ENCODE measurements at regions not wholly inside any gene's neighbourhood (a gene's known extent, or its start where the extent isn't known, plus 50 kb on each side); places are given as distances from the start of the nearest gene placed in this dataset.

DNA sequence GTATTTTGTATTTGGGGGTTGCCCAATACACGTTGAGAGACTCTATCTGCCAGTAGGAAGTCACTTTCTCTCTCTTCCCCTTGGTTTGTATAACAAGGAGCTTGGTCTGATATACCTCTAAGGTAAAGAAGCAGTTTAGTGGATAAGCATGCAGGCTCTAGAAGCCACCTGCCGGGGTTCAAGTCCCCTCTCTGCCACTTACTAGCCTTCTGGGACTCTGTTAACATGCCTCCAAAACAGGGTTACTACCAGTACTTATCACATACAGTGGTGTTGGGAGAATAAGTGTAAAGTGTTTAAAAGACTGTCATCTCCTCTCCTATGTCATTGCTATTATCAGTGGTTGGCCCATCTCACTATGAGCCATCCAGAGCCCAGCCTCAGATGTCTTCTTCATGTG lies 156.1 kb upstream of the HS3ST3A1 start:
- Mint-ChIP-seq H3K27me3 (ENCODE audit: unreplicated experiment) (no peaks in the 10 kb centered on the region), H3K9me3 (ENCODE audit: unreplicated experiment) (no peaks in the 10 kb centered on the region), H3K36me3 (ENCODE audit: unreplicated experiment) (no peaks in the 10 kb centered on the region), H3K4me3 (ENCODE audit: unreplicated experiment) (no peak overlapping the region), H3K27ac (ENCODE audit: unreplicated experiment) (no peak overlapping the region), H3K4me1 (ENCODE audit: low read depth, unreplicated experiment) (no peaks in the 10 kb centered on the region)
- TF ChIP-seq, protein P1, sequence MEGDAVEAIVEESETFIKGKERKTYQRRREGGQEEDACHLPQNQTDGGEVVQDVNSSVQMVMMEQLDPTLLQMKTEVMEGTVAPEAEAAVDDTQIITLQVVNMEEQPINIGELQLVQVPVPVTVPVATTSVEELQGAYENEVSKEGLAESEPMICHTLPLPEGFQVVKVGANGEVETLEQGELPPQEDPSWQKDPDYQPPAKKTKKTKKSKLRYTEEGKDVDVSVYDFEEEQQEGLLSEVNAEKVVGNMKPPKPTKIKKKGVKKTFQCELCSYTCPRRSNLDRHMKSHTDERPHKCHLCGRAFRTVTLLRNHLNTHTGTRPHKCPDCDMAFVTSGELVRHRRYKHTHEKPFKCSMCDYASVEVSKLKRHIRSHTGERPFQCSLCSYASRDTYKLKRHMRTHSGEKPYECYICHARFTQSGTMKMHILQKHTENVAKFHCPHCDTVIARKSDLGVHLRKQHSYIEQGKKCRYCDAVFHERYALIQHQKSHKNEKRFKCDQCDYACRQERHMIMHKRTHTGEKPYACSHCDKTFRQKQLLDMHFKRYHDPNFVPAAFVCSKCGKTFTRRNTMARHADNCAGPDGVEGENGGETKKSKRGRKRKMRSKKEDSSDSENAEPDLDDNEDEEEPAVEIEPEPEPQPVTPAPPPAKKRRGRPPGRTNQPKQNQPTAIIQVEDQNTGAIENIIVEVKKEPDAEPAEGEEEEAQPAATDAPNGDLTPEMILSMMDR (IDR thresholded peaks at IDR 0.05; ENCODE audit: partially characterized antibody, unreplicated experiment) = no peak
- no peak for DNase-seq

GRCh38 chr17:13759518-13760335 lies 158.0 kb upstream of the HS3ST3A1 start:
- no peaks in the 10 kb centered on the region for H3K4me1 Mint-ChIP-seq (ENCODE audit: low read depth, unreplicated experiment)
- TF ChIP-seq, protein P1 (IDR thresholded peaks at IDR 0.05; ENCODE audit: partially characterized antibody, unreplicated experiment) = no peak
- no peak overlapping the region for H3K4me3 Mint-ChIP-seq (ENCODE audit: unreplicated experiment)
- H3K27ac Mint-ChIP-seq (ENCODE audit: unreplicated experiment) = no peak overlapping the region
- no peak for DNase-seq
- H3K9me3 Mint-ChIP-seq (ENCODE audit: unreplicated experiment) = peaks cover 3% of the 10 kb centered on the region
- H3K36me3 Mint-ChIP-seq (ENCODE audit: unreplicated experiment) = no peaks in the 10 kb centered on the region
- H3K27me3 Mint-ChIP-seq (ENCODE audit: unreplicated experiment) = no peaks in the 10 kb centered on the region

GRCh38 chr17:13761038-13761603 lies 159.4 kb upstream of the HS3ST3A1 start:
- Mint-ChIP-seq H3K9me3 (ENCODE audit: unreplicated experiment) (peaks cover 3% of the 10 kb centered on the region), H3K36me3 (ENCODE audit: unreplicated experiment) (no peaks in the 10 kb centered on the region), H3K4me1 (ENCODE audit: low read depth, unreplicated experiment) (no peaks in the 10 kb centered on the region), H3K4me3 (ENCODE audit: unreplicated experiment) (no peak overlapping the region), H3K27ac (ENCODE audit: unreplicated experiment) (no peak overlapping the region), H3K27me3 (ENCODE audit: unreplicated experiment) (no peaks in the 10 kb centered on the region)
- no peak for DNase-seq
- TF ChIP-seq, protein P1 (IDR thresholded peaks at IDR 0.05; ENCODE audit: partially characterized antibody, unreplicated experiment) = no peak

DNA sequence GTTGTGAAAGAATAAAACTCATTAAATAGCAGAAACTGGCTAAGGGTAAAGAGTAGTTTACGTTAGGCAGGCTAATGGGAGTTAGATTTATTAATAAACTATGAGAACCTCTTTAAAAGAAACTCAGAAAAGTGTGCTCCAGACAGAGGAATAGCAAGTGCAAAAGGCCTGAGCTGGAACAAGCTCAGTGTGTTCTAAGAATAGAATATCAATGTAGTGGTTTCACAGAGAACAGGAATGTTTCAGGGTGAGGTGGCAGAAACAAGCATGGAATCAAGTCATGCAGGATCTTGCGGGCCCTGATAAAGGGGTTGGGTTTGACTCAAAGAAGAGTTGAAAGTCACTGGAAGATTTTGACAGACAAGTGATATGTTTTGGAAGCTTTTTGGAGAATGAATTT lies 164.0 kb upstream of the HS3ST3A1 start:
- TF ChIP-seq, protein P1 (IDR thresholded peaks at IDR 0.05; ENCODE audit: partially characterized antibody, unreplicated experiment) = no peak
- no peak overlapping the region for H3K4me3 Mint-ChIP-seq (ENCODE audit: unreplicated experiment)
- no peaks in the 10 kb centered on the region for H3K4me1 Mint-ChIP-seq (ENCODE audit: low read depth, unreplicated experiment)
- DNase-seq = no peak
- H3K36me3 Mint-ChIP-seq (ENCODE audit: unreplicated experiment) = peaks cover 16% of the 10 kb centered on the region
- peaks cover 8% of the 10 kb centered on the region for H3K9me3 Mint-ChIP-seq (ENCODE audit: unreplicated experiment)
- H3K27me3 Mint-ChIP-seq (ENCODE audit: unreplicated experiment) = no peaks in the 10 kb centered on the region
- H3K27ac Mint-ChIP-seq (ENCODE audit: unreplicated experiment) = no peak overlapping the region

GRCh38 chr17:13770702-13771101 lies 169.0 kb upstream of the HS3ST3A1 start:
- TF ChIP-seq, protein P1 (IDR thresholded peaks at IDR 0.05; ENCODE audit: partially characterized antibody, unreplicated experiment) = no peak
- H3K9me3 Mint-ChIP-seq (ENCODE audit: unreplicated experiment) = peaks cover 9% of the 10 kb centered on the region
- DNase-seq = no peak

More at GRCh38 chr17:13770702-13771101, 169.0 kb upstream of the HS3ST3A1 start:
- Mint-ChIP-seq H3K4me3 (ENCODE audit: unreplicated experiment) (no peak overlapping the region), H3K36me3 (ENCODE audit: unreplicated experiment) (peaks cover 28% of the 10 kb centered on the region), H3K27me3 (ENCODE audit: unreplicated experiment) (no peaks in the 10 kb centered on the region), H3K27ac (ENCODE audit: unreplicated experiment) (no peak overlapping the region), H3K4me1 (ENCODE audit: low read depth, unreplicated experiment) (no peaks in the 10 kb centered on the region)
